ENCODE measurements at regions not wholly inside any gene's neighbourhood (a gene's known extent, or its start where the extent isn't known, plus 50 kb on each side); places are given as distances from the start of the nearest gene placed in this dataset.

- no peaks in the 10 kb centered on the region for H3K36me3 ChIP-seq
- ATAC-seq = no peak
- intact Hi-C loops (cut with DNase I) = no loop called here
- H3K27ac ChIP-seq = no peak overlapping the region
- DNase-seq = no peak
- TF ChIP-seq, protein P1, sequence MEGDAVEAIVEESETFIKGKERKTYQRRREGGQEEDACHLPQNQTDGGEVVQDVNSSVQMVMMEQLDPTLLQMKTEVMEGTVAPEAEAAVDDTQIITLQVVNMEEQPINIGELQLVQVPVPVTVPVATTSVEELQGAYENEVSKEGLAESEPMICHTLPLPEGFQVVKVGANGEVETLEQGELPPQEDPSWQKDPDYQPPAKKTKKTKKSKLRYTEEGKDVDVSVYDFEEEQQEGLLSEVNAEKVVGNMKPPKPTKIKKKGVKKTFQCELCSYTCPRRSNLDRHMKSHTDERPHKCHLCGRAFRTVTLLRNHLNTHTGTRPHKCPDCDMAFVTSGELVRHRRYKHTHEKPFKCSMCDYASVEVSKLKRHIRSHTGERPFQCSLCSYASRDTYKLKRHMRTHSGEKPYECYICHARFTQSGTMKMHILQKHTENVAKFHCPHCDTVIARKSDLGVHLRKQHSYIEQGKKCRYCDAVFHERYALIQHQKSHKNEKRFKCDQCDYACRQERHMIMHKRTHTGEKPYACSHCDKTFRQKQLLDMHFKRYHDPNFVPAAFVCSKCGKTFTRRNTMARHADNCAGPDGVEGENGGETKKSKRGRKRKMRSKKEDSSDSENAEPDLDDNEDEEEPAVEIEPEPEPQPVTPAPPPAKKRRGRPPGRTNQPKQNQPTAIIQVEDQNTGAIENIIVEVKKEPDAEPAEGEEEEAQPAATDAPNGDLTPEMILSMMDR (IDR thresholded peaks at IDR 0.05) = no peak
- H3K27me3 ChIP-seq = no peaks in the 10 kb centered on the region
- H3K4me3 ChIP-seq = no peak overlapping the region
- H3K9me3 ChIP-seq = no peaks in the 10 kb centered on the region
- H3K4me1 ChIP-seq = no peaks in the 10 kb centered on the region
Observed at GRCh38 chr11:98453378-98453777, 567.4 kb upstream of the CNTN5 start.

GRCh38 chr11:98455500-98456307 is 565.0 kb upstream of the CNTN5 start:
- TF ChIP-seq, protein P1 (IDR thresholded peaks at IDR 0.05) = no peak
- no peak for ATAC-seq
- H3K9me3 ChIP-seq = no peaks in the 10 kb centered on the region
- no peak for DNase-seq
- no peaks in the 10 kb centered on the region for H3K27me3 ChIP-seq
- no peak overlapping the region for H3K27ac ChIP-seq
- H3K36me3 ChIP-seq = no peaks in the 10 kb centered on the region
- H3K4me1 ChIP-seq = no peaks in the 10 kb centered on the region
- intact Hi-C loops (cut with DNase I) = no loop called here
- no peak overlapping the region for H3K4me3 ChIP-seq

DNA sequence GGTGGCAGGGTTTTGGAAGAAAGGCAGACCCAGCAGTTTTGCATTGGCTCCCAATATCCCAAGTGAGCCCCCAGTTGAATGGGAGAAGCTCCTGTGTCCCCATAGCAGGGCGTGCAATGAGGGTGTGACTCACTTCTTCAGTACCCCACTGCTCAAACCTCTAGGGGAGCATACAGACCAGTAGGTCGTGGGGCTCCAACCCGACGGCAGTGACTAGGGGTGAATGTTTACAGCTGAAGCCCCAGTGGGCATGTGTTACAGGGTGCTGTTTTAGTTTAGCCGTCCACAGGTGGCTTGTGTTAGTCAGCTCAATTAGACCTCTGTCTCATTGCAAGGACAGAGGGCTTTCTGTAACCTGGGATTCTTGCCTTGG is 564.5 kb upstream of the CNTN5 start:
- Histone ChIP-seq H3K4me3 (no peak overlapping the region), H3K36me3 (no peaks in the 10 kb centered on the region), H3K27me3 (no peaks in the 10 kb centered on the region), H3K4me1 (no peaks in the 10 kb centered on the region), H3K27ac (no peak overlapping the region), H3K9me3 (no peaks in the 10 kb centered on the region)
- intact Hi-C loops (cut with DNase I) = no loop called here
- DNase-seq = no peak
- ATAC-seq = no peak
- TF ChIP-seq, protein P1 (IDR thresholded peaks at IDR 0.05) = no peak

DNA sequence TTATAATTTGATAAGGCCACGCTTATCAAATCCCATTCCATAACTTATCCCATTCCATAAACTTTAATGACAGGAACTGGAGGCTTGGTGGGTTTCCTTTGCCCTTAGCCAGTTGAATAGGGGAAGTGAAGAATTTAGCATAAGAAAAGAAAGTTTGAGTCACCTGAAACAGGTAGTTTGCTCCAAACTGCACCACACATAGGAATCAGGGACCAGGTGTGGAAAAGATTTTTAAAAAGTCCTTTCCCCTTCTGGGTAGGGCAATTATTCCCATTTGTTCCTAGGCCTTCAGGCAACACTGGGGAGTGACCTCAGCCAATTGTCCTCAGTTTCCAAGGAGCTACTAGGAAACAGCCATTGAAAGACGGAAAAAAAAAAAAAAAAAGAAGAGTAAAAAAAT is 525.7 kb upstream of the CNTN5 start:
- no peaks in the 10 kb centered on the region for H3K4me1 ChIP-seq
- no peak overlapping the region for H3K4me3 ChIP-seq
- no peaks in the 10 kb centered on the region for H3K9me3 ChIP-seq
- H3K36me3 ChIP-seq = no peaks in the 10 kb centered on the region
- TF ChIP-seq, protein P1 (IDR thresholded peaks at IDR 0.05) = no peak
- no peak overlapping the region for H3K27ac ChIP-seq
- intact Hi-C loops (cut with DNase I) = no loop called here
- no peaks in the 10 kb centered on the region for H3K27me3 ChIP-seq
- ATAC-seq (no peak), DNase-seq (no peak)

- Histone ChIP-seq H3K4me3 (no peak overlapping the region), H3K9me3 (no peaks in the 10 kb centered on the region), H3K27me3 (no peaks in the 10 kb centered on the region), H3K4me1 (no peaks in the 10 kb centered on the region), H3K27ac (no peak overlapping the region), H3K36me3 (no peaks in the 10 kb centered on the region)
- TF ChIP-seq, protein P1 (IDR thresholded peaks at IDR 0.05) = no peak
- DNase-seq (no peak), ATAC-seq (no peak)
- intact Hi-C loops (cut with DNase I) = no loop called here
Observed at GRCh38 chr11:98495601-98496000, 525.1 kb upstream of the CNTN5 start.

GRCh38 chr11:98507208-98507607 is 513.5 kb upstream of the CNTN5 start:
- intact Hi-C loops (cut with DNase I) = no loop called here
- Histone ChIP-seq H3K9me3 (no peaks in the 10 kb centered on the region), H3K27me3 (no peaks in the 10 kb centered on the region), H3K4me1 (no peaks in the 10 kb centered on the region), H3K27ac (no peak overlapping the region), H3K36me3 (no peaks in the 10 kb centered on the region), H3K4me3 (no peak overlapping the region)
- ATAC-seq (no peak), DNase-seq (no peak)
- TF ChIP-seq, protein P1 (IDR thresholded peaks at IDR 0.05) = no peak

Measured in upper lobe of right lung (tissue), 1 donor.